ENCODE measurements at regions not wholly inside any gene's neighbourhood (a gene's known extent, or its start where the extent isn't known, plus 50 kb on each side); places are given as distances from the start of the nearest gene placed in this dataset.

- H3K4me1 ChIP-seq (ENCODE audit: control insufficient read depth, extremely low read depth, insufficient read depth, low read length) = peaks cover 14% of the 10 kb centered on the region
- no peak overlapping the region for H3K4me2 ChIP-seq (ENCODE audit: extremely low read depth, insufficient read depth, low read length)
- DNase-seq (ENCODE audit: low read depth in 2 of 2) = no peak
- H3K9me3 ChIP-seq (ENCODE audit: control insufficient read depth, insufficient read depth, low read depth, low read length) = no peaks in the 10 kb centered on the region
- no peak overlapping the region for H2AFZ ChIP-seq (ENCODE audit: low read length)
- TF ChIP-seq, protein P1, sequence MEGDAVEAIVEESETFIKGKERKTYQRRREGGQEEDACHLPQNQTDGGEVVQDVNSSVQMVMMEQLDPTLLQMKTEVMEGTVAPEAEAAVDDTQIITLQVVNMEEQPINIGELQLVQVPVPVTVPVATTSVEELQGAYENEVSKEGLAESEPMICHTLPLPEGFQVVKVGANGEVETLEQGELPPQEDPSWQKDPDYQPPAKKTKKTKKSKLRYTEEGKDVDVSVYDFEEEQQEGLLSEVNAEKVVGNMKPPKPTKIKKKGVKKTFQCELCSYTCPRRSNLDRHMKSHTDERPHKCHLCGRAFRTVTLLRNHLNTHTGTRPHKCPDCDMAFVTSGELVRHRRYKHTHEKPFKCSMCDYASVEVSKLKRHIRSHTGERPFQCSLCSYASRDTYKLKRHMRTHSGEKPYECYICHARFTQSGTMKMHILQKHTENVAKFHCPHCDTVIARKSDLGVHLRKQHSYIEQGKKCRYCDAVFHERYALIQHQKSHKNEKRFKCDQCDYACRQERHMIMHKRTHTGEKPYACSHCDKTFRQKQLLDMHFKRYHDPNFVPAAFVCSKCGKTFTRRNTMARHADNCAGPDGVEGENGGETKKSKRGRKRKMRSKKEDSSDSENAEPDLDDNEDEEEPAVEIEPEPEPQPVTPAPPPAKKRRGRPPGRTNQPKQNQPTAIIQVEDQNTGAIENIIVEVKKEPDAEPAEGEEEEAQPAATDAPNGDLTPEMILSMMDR (conservative IDR thresholded peaks at IDR 0.05 in 1 of 2, IDR thresholded peaks at IDR 0.05 in 1 of 2; ENCODE audit: low read depth in 1 of 2, low read length in 2 of 2) = no peak
- no peak for TF ChIP-seq EZH2 (IDR thresholded peaks at IDR 0.05; ENCODE audit: low read length, missing control alignments)
- no peaks in the 10 kb centered on the region for H3K36me3 ChIP-seq (ENCODE audit: control insufficient read depth, insufficient read depth, low read length)
- H3K27me3 ChIP-seq (ENCODE audit: control insufficient read depth, insufficient read depth, low read length) = no peaks in the 10 kb centered on the region
- no peak overlapping the region for H3K4me3 ChIP-seq (replicated peaks in 1 of 4; ENCODE audit: control extremely low read depth in 1 of 4, insufficient read depth in 1 of 4, low read depth in 3 of 4, low read length in 4 of 4)
- H3K9ac ChIP-seq (ENCODE audit: insufficient read depth, low read length) = no peak overlapping the region
- no peaks in the 10 kb centered on the region for H3K79me2 ChIP-seq (ENCODE audit: control insufficient read depth, insufficient read depth, low read length)
- H3K27ac ChIP-seq (ENCODE audit: insufficient read depth, low read length) = no peak overlapping the region
- no peaks in the 10 kb centered on the region for H4K20me1 ChIP-seq (ENCODE audit: control insufficient read depth, extremely low read depth, insufficient read depth, low read length)
These were observed 125.0 kb upstream of the MEF2A start for GRCh38 chr15:99440551-99441443.

DNA sequence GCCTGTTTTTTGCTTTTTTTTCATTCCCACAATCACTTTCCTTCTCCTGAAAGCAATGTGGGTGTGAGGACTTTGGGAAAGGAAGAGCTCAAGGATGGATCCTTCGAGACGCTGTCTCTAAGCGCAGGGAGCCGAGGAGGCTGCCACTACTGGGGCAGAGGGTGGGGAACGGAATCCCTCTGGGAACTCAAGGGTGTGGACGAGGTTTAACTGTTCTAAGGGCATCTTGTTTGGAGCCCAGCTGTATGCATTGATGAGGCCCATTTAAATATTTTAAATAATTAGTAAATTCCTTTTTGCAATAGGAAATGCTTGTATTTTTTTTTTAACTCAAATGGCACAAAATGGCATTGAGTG is 124.4 kb upstream of the MEF2A start:
- H3K79me2 ChIP-seq (ENCODE audit: control insufficient read depth, insufficient read depth, low read length) = no peaks in the 10 kb centered on the region
- no peaks in the 10 kb centered on the region for H3K27me3 ChIP-seq (ENCODE audit: control insufficient read depth, insufficient read depth, low read length)
- H3K9ac ChIP-seq (ENCODE audit: insufficient read depth, low read length) = no peak overlapping the region
- H3K4me3 ChIP-seq (replicated peaks in 1 of 4; ENCODE audit: control extremely low read depth in 1 of 4, insufficient read depth in 1 of 4, low read depth in 3 of 4, low read length in 4 of 4) = no peak overlapping the region
- DNase-seq (ENCODE audit: low read depth in 2 of 2) = no peak
- no peaks in the 10 kb centered on the region for H4K20me1 ChIP-seq (ENCODE audit: control insufficient read depth, extremely low read depth, insufficient read depth, low read length)
- peaks cover 14% of the 10 kb centered on the region for H3K4me1 ChIP-seq (ENCODE audit: control insufficient read depth, extremely low read depth, insufficient read depth, low read length)
- H3K36me3 ChIP-seq (ENCODE audit: control insufficient read depth, insufficient read depth, low read length) = no peaks in the 10 kb centered on the region
- peak overlapping the region; percentile 80 for H3K27ac ChIP-seq (ENCODE audit: insufficient read depth, low read length)
- no peaks in the 10 kb centered on the region for H3K9me3 ChIP-seq (ENCODE audit: control insufficient read depth, insufficient read depth, low read depth, low read length)
- H2AFZ ChIP-seq (ENCODE audit: low read length) = no peak overlapping the region
- peak overlapping the region; percentile 81 for H3K4me2 ChIP-seq (ENCODE audit: extremely low read depth, insufficient read depth, low read length)
- TF ChIP-seq, protein P1 (conservative IDR thresholded peaks at IDR 0.05 in 1 of 2, IDR thresholded peaks at IDR 0.05 in 1 of 2; ENCODE audit: low read depth in 1 of 2, low read length in 2 of 2) = no peak
- TF ChIP-seq EZH2 (IDR thresholded peaks at IDR 0.05; ENCODE audit: low read length, missing control alignments) = no peak

DNA sequence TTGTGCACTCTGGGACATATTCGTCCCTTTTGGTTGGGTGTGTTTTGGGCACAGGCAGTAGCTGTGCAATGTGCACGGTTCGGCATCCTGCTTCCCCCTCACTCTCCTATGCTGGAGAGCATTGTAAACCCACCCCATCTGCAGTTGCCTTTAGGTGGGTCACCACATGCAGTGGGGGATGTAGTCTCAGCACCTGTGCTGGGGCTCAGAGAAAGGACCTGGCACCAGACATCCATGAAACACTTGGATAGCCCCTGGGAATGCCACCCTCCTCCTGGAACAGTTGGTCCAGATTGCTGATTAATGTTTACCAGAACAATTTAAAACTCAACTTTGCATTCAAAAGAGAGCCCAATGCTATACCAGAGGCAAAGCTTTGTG is 123.9 kb upstream of the MEF2A start:
- Histone ChIP-seq H3K4me3 (replicated peaks in 1 of 4; ENCODE audit: control extremely low read depth in 1 of 4, insufficient read depth in 1 of 4, low read depth in 3 of 4, low read length in 4 of 4) (peak overlapping the region in 2 of 4 experiments; percentile 6 to 22), H3K27ac (ENCODE audit: insufficient read depth, low read length) (peak overlapping the region; percentile 80), H3K36me3 (ENCODE audit: control insufficient read depth, insufficient read depth, low read length) (no peaks in the 10 kb centered on the region), H3K9me3 (ENCODE audit: control insufficient read depth, insufficient read depth, low read depth, low read length) (no peaks in the 10 kb centered on the region), H3K4me1 (ENCODE audit: control insufficient read depth, extremely low read depth, insufficient read depth, low read length) (peaks cover 14% of the 10 kb centered on the region), H3K9ac (ENCODE audit: insufficient read depth, low read length) (no peak overlapping the region), H2AFZ (ENCODE audit: low read length) (no peak overlapping the region), H3K27me3 (ENCODE audit: control insufficient read depth, insufficient read depth, low read length) (no peaks in the 10 kb centered on the region), H4K20me1 (ENCODE audit: control insufficient read depth, extremely low read depth, insufficient read depth, low read length) (no peaks in the 10 kb centered on the region), H3K79me2 (ENCODE audit: control insufficient read depth, insufficient read depth, low read length) (no peaks in the 10 kb centered on the region), H3K4me2 (ENCODE audit: extremely low read depth, insufficient read depth, low read length) (peak overlapping the region; percentile 81)
- DNase-seq (ENCODE audit: low read depth in 2 of 2) = no peak
- TF ChIP-seq, protein P1 (conservative IDR thresholded peaks at IDR 0.05 in 1 of 2, IDR thresholded peaks at IDR 0.05 in 1 of 2; ENCODE audit: low read depth in 1 of 2, low read length in 2 of 2) = no peak
- TF ChIP-seq EZH2 (IDR thresholded peaks at IDR 0.05; ENCODE audit: low read length, missing control alignments) = no peak

All from fibroblast of lung (primary cell).